Natural killer cell (primary cell): ENCODE measurements at regions not wholly inside any gene's neighbourhood (a gene's known extent, or its start where the extent isn't known, plus 50 kb on each side); places are given as distances from the start of the nearest gene placed in this dataset.

Source experiments
- ATAC-seq, 3 donors: fragments of 150-1000 bp in 2 of 3; fragments of 200-7000 bp in 1 of 3; cut with Tn5 transposase; 1 replicate in 1 of 3; 2 replicates in 2 of 3; pipeline ENCODE4 v1.10.0; 2021; ENCODE audit warnings: mild to moderate bottlenecking in 2 of 3, moderate library complexity in 2 of 3
- DNase-seq, 2 donors: peaks; one replicate each; pipeline versions ENCODE4 v3.0.0 to v3.0.0-alpha.2; 2013 to 2021; ENCODE audit warnings: mixed read lengths in 1 of 2
- H3K27ac ChIP-seq: one replicate; pipeline ENCODE4 v1.5.1; 2013; ENCODE audit warnings: mild to moderate bottlenecking, low read length
- H3K27me3 ChIP-seq: one replicate; pipeline ENCODE4 v1.6.1; 2013; ENCODE audit warnings: low read length; ENCODE audit not compliant: control insufficient read depth, insufficient read depth
- H3K36me3 ChIP-seq: one replicate; pipeline ENCODE4 v1.6.1; 2013; ENCODE audit warnings: low read length; ENCODE audit not compliant: control insufficient read depth, insufficient read depth
- H3K4me1 ChIP-seq: one replicate; pipeline ENCODE4 v1.6.1; 2013; ENCODE audit warnings: low read length; ENCODE audit not compliant: control insufficient read depth, insufficient read depth
- H3K4me3 ChIP-seq: one replicate; pipeline ENCODE4 v1.5.1; 2013; ENCODE audit warnings: low read length
- H3K9me3 ChIP-seq: one replicate; pipeline ENCODE4 v1.6.1; 2013; ENCODE audit warnings: low read length; ENCODE audit not compliant: control insufficient read depth, insufficient read depth
- H3K27ac Mint-ChIP-seq, 2 donors: one replicate each; pipeline ENCODE4 v1.8.0; 2022; ENCODE audit warnings: mild to moderate bottlenecking in 2 of 2, mixed read lengths in 2 of 2, moderate library complexity in 1 of 2
- H3K27me3 Mint-ChIP-seq, 2 donors: one replicate each; pipeline ENCODE4 v1.8.0; 2022; ENCODE audit warnings: low read depth in 2 of 2, mixed read lengths in 2 of 2
- H3K36me3 Mint-ChIP-seq: one replicate; pipeline ENCODE4 v1.8.0; 2022; ENCODE audit warnings: mixed read lengths
- H3K4me1 Mint-ChIP-seq, 2 donors: one replicate each; pipeline ENCODE4 v1.8.0; 2022; ENCODE audit warnings: mixed read lengths in 2 of 2
- H3K4me3 Mint-ChIP-seq: one replicate; pipeline ENCODE4 v1.8.0; 2022; ENCODE audit warnings: mild to moderate bottlenecking, moderate library complexity, mixed read lengths
- H3K9me3 Mint-ChIP-seq, 2 donors: one replicate each; pipeline ENCODE4 v1.8.0; 2022; ENCODE audit warnings: mixed read lengths in 2 of 2
- WGBS: methylation state at CpG from one replicate; pipeline ENCODE4 v1.1.7; 2013; ENCODE audit warnings: missing lambda C conversion rate; ENCODE audit not compliant: insufficient coverage; 5-methylcytosine and 5-hydroxymethylcytosine counted together
- intact Hi-C: fragments of 100-400 bp; cut with micrococcal nuclease; formaldehyde crosslinking; loops from one replicate; pipeline ENCODE4 v1.14.2; 2022
- TF ChIP-seq, protein P1 (sequence below): fragments of 200-600 bp; IDR thresholded peaks from one replicate; pipeline ENCODE4 v1.8.0; 2022; ENCODE audit warnings: antibody characterized with exemption

DNA sequence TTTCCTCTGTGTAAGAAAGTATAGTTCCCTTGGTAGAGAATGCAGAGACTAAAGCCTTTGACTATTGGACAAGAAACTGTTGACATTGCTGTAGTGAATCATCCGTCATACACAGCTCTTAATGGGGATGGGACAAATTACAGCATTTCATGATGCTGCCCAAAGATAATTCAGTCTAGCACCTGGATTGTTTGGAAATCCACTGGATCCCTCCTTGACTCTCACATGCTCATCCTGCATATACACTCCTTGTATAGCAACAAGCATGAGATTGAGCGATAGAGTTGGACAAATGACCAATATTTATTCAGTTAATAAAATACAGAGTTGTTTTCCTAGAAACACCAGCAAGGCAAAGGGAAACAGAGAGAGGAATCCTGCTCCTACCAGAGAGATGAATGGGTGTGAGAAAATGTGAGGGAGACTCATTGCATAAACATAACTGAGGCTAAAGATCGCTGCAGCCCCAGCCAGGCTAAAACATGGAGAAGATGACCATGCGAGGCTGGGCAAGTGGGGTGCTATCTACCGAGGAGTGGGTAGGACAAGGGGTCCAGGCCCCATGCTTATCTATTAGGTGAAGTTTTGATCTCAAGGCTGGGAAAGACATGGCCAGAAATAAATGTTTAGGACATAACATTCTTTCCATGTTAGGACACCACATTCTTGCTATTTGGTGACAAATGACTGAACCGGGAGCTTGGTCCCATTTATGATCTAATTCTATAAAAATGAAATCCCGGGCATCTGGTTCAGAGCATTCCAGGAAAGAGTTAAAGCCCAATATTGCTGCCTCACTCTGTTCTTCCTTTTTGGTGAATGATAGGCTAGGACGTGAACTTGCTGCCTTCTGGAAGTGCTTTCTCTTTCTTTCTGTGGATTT is 153.2 kb downstream of the TGFB2 start:
- Mint-ChIP-seq H3K36me3 (no peaks in the 10 kb centered on the region), H3K4me1 (peaks cover 0 to 5% of the 10 kb centered on the region in 2 donors), H3K9me3 (peaks cover 0 to 8% of the 10 kb centered on the region in 2 donors), H3K4me3 (no peak overlapping the region), H3K27me3 (no peaks in the 10 kb centered on the region), H3K27ac (no peak overlapping the region)
- H3K4me3 ChIP-seq, result no peak overlapping the region
- no peak overlapping the region for H3K27ac ChIP-seq
- no peaks in the 10 kb centered on the region for H3K27me3 ChIP-seq
- intact Hi-C loops, result no loop called here
- H3K4me1 ChIP-seq, result no peaks in the 10 kb centered on the region
- no peaks in the 10 kb centered on the region for H3K9me3 ChIP-seq
- TF ChIP-seq, protein P1, sequence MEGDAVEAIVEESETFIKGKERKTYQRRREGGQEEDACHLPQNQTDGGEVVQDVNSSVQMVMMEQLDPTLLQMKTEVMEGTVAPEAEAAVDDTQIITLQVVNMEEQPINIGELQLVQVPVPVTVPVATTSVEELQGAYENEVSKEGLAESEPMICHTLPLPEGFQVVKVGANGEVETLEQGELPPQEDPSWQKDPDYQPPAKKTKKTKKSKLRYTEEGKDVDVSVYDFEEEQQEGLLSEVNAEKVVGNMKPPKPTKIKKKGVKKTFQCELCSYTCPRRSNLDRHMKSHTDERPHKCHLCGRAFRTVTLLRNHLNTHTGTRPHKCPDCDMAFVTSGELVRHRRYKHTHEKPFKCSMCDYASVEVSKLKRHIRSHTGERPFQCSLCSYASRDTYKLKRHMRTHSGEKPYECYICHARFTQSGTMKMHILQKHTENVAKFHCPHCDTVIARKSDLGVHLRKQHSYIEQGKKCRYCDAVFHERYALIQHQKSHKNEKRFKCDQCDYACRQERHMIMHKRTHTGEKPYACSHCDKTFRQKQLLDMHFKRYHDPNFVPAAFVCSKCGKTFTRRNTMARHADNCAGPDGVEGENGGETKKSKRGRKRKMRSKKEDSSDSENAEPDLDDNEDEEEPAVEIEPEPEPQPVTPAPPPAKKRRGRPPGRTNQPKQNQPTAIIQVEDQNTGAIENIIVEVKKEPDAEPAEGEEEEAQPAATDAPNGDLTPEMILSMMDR, result no peak
- ATAC-seq (no peak), DNase-seq (no peak)
- WGBS, result 85% methylated on average over 6 of the region's 8 CpGs
- no peaks in the 10 kb centered on the region for H3K36me3 ChIP-seq

DNA sequence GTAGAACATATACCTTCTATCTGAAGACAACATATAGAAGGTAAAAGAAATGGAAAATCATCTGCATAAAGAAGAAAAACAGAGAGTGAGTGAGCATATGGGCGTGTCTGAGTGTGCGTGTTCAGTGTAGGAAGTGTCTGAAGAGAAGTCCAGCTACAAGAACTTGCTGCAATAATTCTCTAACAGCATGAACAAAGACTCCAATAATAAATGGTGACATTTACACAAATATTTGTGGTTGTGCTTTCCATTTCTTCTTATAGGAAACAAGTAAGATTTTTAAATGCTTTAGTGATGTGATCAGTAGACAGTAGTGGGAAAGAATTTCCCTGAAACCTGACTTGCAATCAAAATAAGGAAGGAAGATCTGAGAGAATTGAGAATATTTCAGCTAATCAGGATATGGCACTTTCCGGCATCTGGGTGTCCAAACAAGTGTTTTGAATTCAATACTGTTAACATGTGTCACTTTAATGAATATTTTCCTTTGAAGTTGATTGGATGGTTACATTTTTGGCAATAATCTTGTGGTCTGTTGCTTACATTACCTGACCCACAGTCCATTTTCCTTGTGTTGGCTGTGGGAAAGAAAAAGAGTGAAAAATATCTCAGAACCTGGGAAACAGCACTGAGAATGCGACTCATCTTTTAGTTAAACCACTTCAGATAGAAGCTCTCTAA is 154.0 kb downstream of the TGFB2 start:
- Histone ChIP-seq H3K4me1 (no peaks in the 10 kb centered on the region), H3K36me3 (no peaks in the 10 kb centered on the region), H3K27me3 (no peaks in the 10 kb centered on the region), H3K9me3 (no peaks in the 10 kb centered on the region), H3K27ac (no peak overlapping the region), H3K4me3 (no peak overlapping the region)
- DNase-seq (no peak), ATAC-seq (no peak)
- Mint-ChIP-seq H3K9me3 (peaks cover 0 to 8% of the 10 kb centered on the region in 2 donors), H3K36me3 (no peaks in the 10 kb centered on the region), H3K27me3 (no peaks in the 10 kb centered on the region), H3K27ac (no peak overlapping the region), H3K4me1 (peaks cover 0 to 5% of the 10 kb centered on the region in 2 donors), H3K4me3 (no peak overlapping the region)
- 19% methylated on average over 3 of the region's 4 CpGs for WGBS
- intact Hi-C loops, result no loop called here
- TF ChIP-seq, protein P1, result no peak

DNA sequence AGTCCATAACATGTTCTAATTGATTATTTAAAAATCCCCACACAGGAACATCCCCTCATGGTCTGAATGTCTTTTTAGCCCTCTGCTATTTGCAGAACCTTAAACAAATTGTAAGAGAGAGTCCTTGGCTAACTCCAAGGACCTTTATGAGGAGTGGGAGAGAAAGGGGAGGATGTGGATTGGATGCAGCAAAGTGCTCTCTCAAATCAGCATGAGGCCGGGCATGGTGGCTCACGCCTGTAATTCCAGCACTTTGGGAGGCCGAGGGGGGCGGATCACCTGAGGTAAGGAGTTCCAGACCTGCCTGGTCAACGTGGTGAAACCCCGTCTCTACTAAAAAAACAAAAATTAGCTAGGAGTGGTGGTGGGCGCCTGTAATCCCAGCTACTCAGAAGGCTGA is 154.8 kb downstream of the TGFB2 start:
- no peaks in the 10 kb centered on the region for H3K36me3 Mint-ChIP-seq
- Histone ChIP-seq H3K27ac (no peak overlapping the region), H3K27me3 (no peaks in the 10 kb centered on the region), H3K4me3 (no peak overlapping the region), H3K36me3 (no peaks in the 10 kb centered on the region), H3K4me1 (no peaks in the 10 kb centered on the region), H3K9me3 (no peaks in the 10 kb centered on the region)
- no peak for ATAC-seq
- no peaks in the 10 kb centered on the region for H3K27me3 Mint-ChIP-seq
- TF ChIP-seq, protein P1, result no peak
- H3K27ac Mint-ChIP-seq, result no peak overlapping the region
- intact Hi-C loops, result no loop called here
- H3K4me1 Mint-ChIP-seq, result peaks cover 0 to 5% of the 10 kb centered on the region in 2 donors
- no peak for DNase-seq
- WGBS, result 92% methylated on average over 7 of the region's 7 CpGs
- peaks cover 0 to 8% of the 10 kb centered on the region in 2 donors for H3K9me3 Mint-ChIP-seq
- H3K4me3 Mint-ChIP-seq, result no peak overlapping the region
